ENCODE measurements at regions not wholly inside any gene's neighbourhood (a gene's known extent, or its start where the extent isn't known, plus 50 kb on each side); places are given as distances from the start of the nearest gene placed in this dataset.

DNA sequence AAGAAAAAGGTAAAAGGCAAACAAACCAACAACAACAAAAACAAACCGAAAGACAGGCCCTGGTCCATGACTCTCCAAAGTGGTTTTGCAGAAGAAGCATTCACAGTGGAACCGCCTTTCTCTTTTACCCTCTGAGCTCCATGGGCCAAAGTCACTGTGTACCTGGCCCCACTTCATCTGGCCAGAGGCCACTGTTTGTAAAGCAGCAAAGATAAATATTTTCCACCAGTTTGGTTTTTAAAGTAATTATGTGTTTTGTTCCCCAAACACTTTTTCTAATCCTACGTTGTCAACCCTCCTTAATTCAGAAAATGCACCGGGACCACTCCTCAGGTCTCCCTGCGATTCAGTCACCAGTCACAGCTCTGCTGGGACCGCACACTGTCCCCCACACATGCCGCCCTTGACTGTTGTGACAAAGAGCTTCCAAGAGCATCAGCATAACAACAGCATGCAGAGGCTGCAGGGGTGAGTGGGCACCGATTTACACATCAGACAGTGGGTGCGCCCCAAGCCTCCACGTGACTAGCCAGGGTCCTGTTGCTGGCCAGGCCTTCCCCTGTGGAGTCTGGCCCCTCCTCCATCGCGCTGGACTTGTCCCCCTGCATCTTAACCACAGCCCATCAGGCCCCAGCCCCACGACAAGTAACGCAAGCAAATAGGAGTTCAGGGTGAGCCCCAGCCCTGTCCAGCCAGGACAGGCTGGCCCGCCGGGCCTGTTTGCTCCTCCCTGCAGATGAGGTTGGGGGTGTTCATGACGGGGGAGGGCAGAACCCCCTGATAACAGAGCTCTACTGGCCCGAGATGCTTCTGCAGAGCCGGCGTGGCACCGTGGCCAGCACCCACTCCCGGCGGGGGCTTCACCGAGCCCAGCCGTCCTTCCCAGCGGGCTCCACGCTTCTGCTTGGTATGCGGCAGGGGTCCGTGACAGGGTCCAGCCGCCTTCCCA lies 65.2 kb upstream of the DIO3 start (continued):
- TF ChIP-seq, protein P1, sequence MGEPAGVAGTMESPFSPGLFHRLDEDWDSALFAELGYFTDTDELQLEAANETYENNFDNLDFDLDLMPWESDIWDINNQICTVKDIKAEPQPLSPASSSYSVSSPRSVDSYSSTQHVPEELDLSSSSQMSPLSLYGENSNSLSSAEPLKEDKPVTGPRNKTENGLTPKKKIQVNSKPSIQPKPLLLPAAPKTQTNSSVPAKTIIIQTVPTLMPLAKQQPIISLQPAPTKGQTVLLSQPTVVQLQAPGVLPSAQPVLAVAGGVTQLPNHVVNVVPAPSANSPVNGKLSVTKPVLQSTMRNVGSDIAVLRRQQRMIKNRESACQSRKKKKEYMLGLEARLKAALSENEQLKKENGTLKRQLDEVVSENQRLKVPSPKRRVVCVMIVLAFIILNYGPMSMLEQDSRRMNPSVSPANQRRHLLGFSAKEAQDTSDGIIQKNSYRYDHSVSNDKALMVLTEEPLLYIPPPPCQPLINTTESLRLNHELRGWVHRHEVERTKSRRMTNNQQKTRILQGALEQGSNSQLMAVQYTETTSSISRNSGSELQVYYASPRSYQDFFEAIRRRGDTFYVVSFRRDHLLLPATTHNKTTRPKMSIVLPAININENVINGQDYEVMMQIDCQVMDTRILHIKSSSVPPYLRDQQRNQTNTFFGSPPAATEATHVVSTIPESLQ (CRISPR knock-in tag; conservative IDR thresholded peaks at IDR 0.05) = no peak
- TF ChIP-seq ZNF484 (CRISPR knock-in tag; IDR thresholded peaks at IDR 0.05; ENCODE audit: borderline replicate concordance, low read depth) (no peak), GATA4 (IDR thresholded peaks at IDR 0.05; ENCODE audit: borderline replicate concordance, low read depth) (no peak), RELA (CRISPR knock-in tag; IDR thresholded peaks at IDR 0.05) (no peak), EED (CRISPR knock-in tag; IDR thresholded peaks at IDR 0.05) (no peak), ZNF292 (CRISPR knock-in tag; IDR thresholded peaks at IDR 0.05; ENCODE audit: borderline replicate concordance, low read depth) (no peak), AGO2 (optimal IDR thresholded peaks at IDR 0.05; ENCODE audit: low read depth, low read length) (no peak), SIN3A (IDR thresholded peaks at IDR 0.05; ENCODE audit: borderline replicate concordance, low read depth, low read length) (no peak), EEA1 (CRISPR knock-in tag; IDR thresholded peaks at IDR 0.05; ENCODE audit: borderline replicate concordance) (no peak), KMT2B (CRISPR knock-in tag; IDR thresholded peaks at IDR 0.05) (no peak), MATR3 (CRISPR knock-in tag; IDR thresholded peaks at IDR 0.05) (no peak), ZFP37 (CRISPR knock-in tag; IDR thresholded peaks at IDR 0.05; ENCODE audit: borderline replicate concordance) (no peak), JDP2 (CRISPR knock-in tag; IDR thresholded peaks at IDR 0.05; ENCODE audit: borderline replicate concordance) (no peak), BCL6 (CRISPR knock-in tag; IDR thresholded peaks at IDR 0.05) (no peak), NFIB (CRISPR knock-in tag; IDR thresholded peaks at IDR 0.05; ENCODE audit: borderline replicate concordance) (no peak)
- TF ChIP-seq, protein P2, sequence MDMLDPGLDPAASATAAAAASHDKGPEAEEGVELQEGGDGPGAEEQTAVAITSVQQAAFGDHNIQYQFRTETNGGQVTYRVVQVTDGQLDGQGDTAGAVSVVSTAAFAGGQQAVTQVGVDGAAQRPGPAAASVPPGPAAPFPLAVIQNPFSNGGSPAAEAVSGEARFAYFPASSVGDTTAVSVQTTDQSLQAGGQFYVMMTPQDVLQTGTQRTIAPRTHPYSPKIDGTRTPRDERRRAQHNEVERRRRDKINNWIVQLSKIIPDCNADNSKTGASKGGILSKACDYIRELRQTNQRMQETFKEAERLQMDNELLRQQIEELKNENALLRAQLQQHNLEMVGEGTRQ (IDR thresholded peaks at IDR 0.05; ENCODE audit: low read depth, low read length) = no peak
- TF ChIP-seq, protein P2 (CRISPR knock-in tag; IDR thresholded peaks at IDR 0.05; ENCODE audit: borderline replicate concordance) = no peak; the same call in 1 of the 2 replicates
- TF ChIP-seq, protein P3, sequence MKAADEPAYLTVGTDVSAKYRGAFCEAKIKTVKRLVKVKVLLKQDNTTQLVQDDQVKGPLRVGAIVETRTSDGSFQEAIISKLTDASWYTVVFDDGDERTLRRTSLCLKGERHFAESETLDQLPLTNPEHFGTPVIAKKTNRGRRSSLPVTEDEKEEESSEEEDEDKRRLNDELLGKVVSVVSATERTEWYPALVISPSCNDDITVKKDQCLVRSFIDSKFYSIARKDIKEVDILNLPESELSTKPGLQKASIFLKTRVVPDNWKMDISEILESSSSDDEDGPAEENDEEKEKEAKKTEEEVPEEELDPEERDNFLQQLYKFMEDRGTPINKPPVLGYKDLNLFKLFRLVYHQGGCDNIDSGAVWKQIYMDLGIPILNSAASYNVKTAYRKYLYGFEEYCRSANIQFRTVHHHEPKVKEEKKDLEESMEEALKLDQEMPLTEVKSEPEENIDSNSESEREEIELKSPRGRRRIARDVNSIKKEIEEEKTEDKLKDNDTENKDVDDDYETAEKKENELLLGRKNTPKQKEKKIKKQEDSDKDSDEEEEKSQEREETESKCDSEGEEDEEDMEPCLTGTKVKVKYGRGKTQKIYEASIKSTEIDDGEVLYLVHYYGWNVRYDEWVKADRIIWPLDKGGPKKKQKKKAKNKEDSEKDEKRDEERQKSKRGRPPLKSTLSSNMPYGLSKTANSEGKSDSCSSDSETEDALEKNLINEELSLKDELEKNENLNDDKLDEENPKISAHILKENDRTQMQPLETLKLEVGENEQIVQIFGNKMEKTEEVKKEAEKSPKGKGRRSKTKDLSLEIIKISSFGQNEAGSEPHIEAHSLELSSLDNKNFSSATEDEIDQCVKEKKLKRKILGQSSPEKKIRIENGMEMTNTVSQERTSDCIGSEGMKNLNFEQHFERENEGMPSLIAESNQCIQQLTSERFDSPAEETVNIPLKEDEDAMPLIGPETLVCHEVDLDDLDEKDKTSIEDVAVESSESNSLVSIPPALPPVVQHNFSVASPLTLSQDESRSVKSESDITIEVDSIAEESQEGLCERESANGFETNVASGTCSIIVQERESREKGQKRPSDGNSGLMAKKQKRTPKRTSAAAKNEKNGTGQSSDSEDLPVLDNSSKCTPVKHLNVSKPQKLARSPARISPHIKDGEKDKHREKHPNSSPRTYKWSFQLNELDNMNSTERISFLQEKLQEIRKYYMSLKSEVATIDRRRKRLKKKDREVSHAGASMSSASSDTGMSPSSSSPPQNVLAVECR (CRISPR knock-in tag; IDR thresholded peaks at IDR 0.05; ENCODE audit: borderline replicate concordance) = no peak
- TF ChIP-seq, protein P4, sequence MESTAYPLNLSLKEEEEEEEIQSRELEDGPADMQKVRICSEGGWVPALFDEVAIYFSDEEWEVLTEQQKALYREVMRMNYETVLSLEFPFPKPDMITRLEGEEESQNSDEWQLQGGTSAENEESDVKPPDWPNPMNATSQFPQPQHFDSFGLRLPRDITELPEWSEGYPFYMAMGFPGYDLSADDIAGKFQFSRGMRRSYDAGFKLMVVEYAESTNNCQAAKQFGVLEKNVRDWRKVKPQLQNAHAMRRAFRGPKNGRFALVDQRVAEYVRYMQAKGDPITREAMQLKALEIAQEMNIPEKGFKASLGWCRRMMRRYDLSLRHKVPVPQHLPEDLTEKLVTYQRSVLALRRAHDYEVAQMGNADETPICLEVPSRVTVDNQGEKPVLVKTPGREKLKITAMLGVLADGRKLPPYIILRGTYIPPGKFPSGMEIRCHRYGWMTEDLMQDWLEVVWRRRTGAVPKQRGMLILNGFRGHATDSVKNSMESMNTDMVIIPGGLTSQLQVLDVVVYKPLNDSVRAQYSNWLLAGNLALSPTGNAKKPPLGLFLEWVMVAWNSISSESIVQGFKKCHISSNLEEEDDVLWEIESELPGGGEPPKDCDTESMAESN (CRISPR knock-in tag; conservative IDR thresholded peaks at IDR 0.05) = no peak
